Stomach smooth muscle (tissue), 2 donors: ENCODE measurements at regions not wholly inside any gene's neighbourhood (a gene's known extent, or its start where the extent isn't known, plus 50 kb on each side); places are given as distances from the start of the nearest gene placed in this dataset.

ENCODE experiments used
- H3K27ac ChIP-seq: one replicate; pipeline ENCODE4 v1.7.0; 2013; ENCODE audit warnings: mild to moderate bottlenecking, low read length, inconsistent platforms
- H3K27me3 ChIP-seq, 2 donors: one replicate each; pipeline ENCODE4 v1.7.0; 2013; ENCODE audit warnings: low read length in 2 of 2; ENCODE audit not compliant: insufficient read depth in 2 of 2, control insufficient read depth in 1 of 2
- H3K36me3 ChIP-seq, 2 donors: one replicate each; pipeline ENCODE4 v1.7.0; 2013; ENCODE audit warnings: low read length in 2 of 2; ENCODE audit not compliant: control insufficient read depth in 2 of 2, insufficient read depth in 2 of 2
- H3K4me1 ChIP-seq: one replicate; pipeline ENCODE4 v1.7.0; 2013; ENCODE audit warnings: low read length; ENCODE audit not compliant: control insufficient read depth, insufficient read depth
- H3K4me3 ChIP-seq, 2 donors: one replicate each; pipeline ENCODE4 v1.7.0; 2013; ENCODE audit warnings: low read length in 2 of 2
- H3K9ac ChIP-seq, 2 donors: one replicate each; pipeline ENCODE4 v1.7.0; 2013; ENCODE audit warnings: low read length in 2 of 2, mild to moderate bottlenecking in 1 of 2
- H3K9me3 ChIP-seq, 2 donors: one replicate each; pipeline ENCODE4 v1.7.0; 2013; ENCODE audit warnings: low read length in 2 of 2; ENCODE audit not compliant: control insufficient read depth in 2 of 2
- donor health status: healthy.
- donor health status: Pancreatic carcinoma.

- no peak overlapping the region for H3K4me3 ChIP-seq
- H3K9ac ChIP-seq, result no peak overlapping the region
- H3K9me3 ChIP-seq, result no peaks in the 10 kb centered on the region
- H3K27ac ChIP-seq, result no peak overlapping the region
- no peaks in the 10 kb centered on the region for H3K27me3 ChIP-seq
- no peaks in the 10 kb centered on the region for H3K36me3 ChIP-seq
- H3K4me1 ChIP-seq, result peaks cover 3% of the 10 kb centered on the region
Measured at GRCh38 chr4:30912098-30912714, 192.0 kb downstream of the PCDH7 start.

- H3K27me3 ChIP-seq, result no peaks in the 10 kb centered on the region
- H3K9ac ChIP-seq, result no peak overlapping the region
- no peaks in the 10 kb centered on the region for H3K36me3 ChIP-seq
- H3K9me3 ChIP-seq, result no peaks in the 10 kb centered on the region
- peaks cover 3% of the 10 kb centered on the region for H3K4me1 ChIP-seq
- H3K4me3 ChIP-seq, result no peak overlapping the region
- no peak overlapping the region for H3K27ac ChIP-seq
Measured at GRCh38 chr4:30916337-30917274, 196.4 kb downstream of the PCDH7 start.

- no peaks in the 10 kb centered on the region for H3K9me3 ChIP-seq
- no peaks in the 10 kb centered on the region for H3K27me3 ChIP-seq
- H3K27ac ChIP-seq, result no peak overlapping the region
- H3K36me3 ChIP-seq, result no peaks in the 10 kb centered on the region
- no peaks in the 10 kb centered on the region for H3K4me1 ChIP-seq
- no peak overlapping the region for H3K9ac ChIP-seq
- no peak overlapping the region for H3K4me3 ChIP-seq
Measured at GRCh38 chr4:30917946-30918345, 197.8 kb downstream of the PCDH7 start.

GRCh38 chr4:30919458-30919857 lies 199.3 kb downstream of the PCDH7 start:
- H3K9ac ChIP-seq, result no peak overlapping the region
- H3K4me3 ChIP-seq, result no peak overlapping the region
- no peaks in the 10 kb centered on the region for H3K27me3 ChIP-seq
- H3K4me1 ChIP-seq, result no peaks in the 10 kb centered on the region
- H3K9me3 ChIP-seq, result no peaks in the 10 kb centered on the region
- no peak overlapping the region for H3K27ac ChIP-seq
- no peaks in the 10 kb centered on the region for H3K36me3 ChIP-seq

GRCh38 chr4:30920043-30920442 lies 199.9 kb downstream of the PCDH7 start:
- no peaks in the 10 kb centered on the region for H3K27me3 ChIP-seq
- no peaks in the 10 kb centered on the region for H3K9me3 ChIP-seq
- no peaks in the 10 kb centered on the region for H3K36me3 ChIP-seq
- no peak overlapping the region for H3K27ac ChIP-seq
- no peak overlapping the region for H3K4me3 ChIP-seq
- H3K9ac ChIP-seq, result no peak overlapping the region
- no peaks in the 10 kb centered on the region for H3K4me1 ChIP-seq

GRCh38 chr4:30922625-30923024 lies 202.5 kb downstream of the PCDH7 start:
- H3K9me3 ChIP-seq, result no peaks in the 10 kb centered on the region
- no peak overlapping the region for H3K4me3 ChIP-seq
- H3K4me1 ChIP-seq, result no peaks in the 10 kb centered on the region
- no peak overlapping the region for H3K27ac ChIP-seq
- H3K9ac ChIP-seq, result no peak overlapping the region
- no peaks in the 10 kb centered on the region for H3K36me3 ChIP-seq
- no peaks in the 10 kb centered on the region for H3K27me3 ChIP-seq

- no peaks in the 10 kb centered on the region for H3K4me1 ChIP-seq
- H3K4me3 ChIP-seq, result no peak overlapping the region
- no peak overlapping the region for H3K9ac ChIP-seq
- no peak overlapping the region for H3K27ac ChIP-seq
- no peaks in the 10 kb centered on the region for H3K9me3 ChIP-seq
- no peaks in the 10 kb centered on the region for H3K36me3 ChIP-seq
- no peaks in the 10 kb centered on the region for H3K27me3 ChIP-seq
Measured at GRCh38 chr4:30924495-30924894, 204.3 kb downstream of the PCDH7 start.

- Histone ChIP-seq H3K4me3 (no peak overlapping the region), H3K9me3 (no peaks in the 10 kb centered on the region), H3K27ac (no peak overlapping the region), H3K9ac (no peak overlapping the region), H3K27me3 (no peaks in the 10 kb centered on the region), H3K4me1 (no peaks in the 10 kb centered on the region), H3K36me3 (no peaks in the 10 kb centered on the region)
Measured at GRCh38 chr4:30929649-30930048, 209.5 kb downstream of the PCDH7 start.

GRCh38 chr4:30930276-30930675 lies 210.1 kb downstream of the PCDH7 start:
- H3K27ac ChIP-seq, result no peak overlapping the region
- no peak overlapping the region for H3K4me3 ChIP-seq
- H3K9ac ChIP-seq, result no peak overlapping the region
- no peaks in the 10 kb centered on the region for H3K27me3 ChIP-seq
- H3K36me3 ChIP-seq, result no peaks in the 10 kb centered on the region
- H3K4me1 ChIP-seq, result no peaks in the 10 kb centered on the region
- H3K9me3 ChIP-seq, result no peaks in the 10 kb centered on the region

GRCh38 chr4:30932581-30932980 lies 212.4 kb downstream of the PCDH7 start:
- H3K36me3 ChIP-seq, result no peaks in the 10 kb centered on the region

GRCh38 chr4:30939069-30939468 lies 218.9 kb downstream of the PCDH7 start:
- no peak overlapping the region for H3K27ac ChIP-seq
- no peaks in the 10 kb centered on the region for H3K9me3 ChIP-seq
- no peak overlapping the region for H3K9ac ChIP-seq
- no peaks in the 10 kb centered on the region for H3K36me3 ChIP-seq
- H3K4me3 ChIP-seq, result no peak overlapping the region
- no peaks in the 10 kb centered on the region for H3K27me3 ChIP-seq
- H3K4me1 ChIP-seq, result no peaks in the 10 kb centered on the region

More at GRCh38 chr4:30932581-30932980, 212.4 kb downstream of the PCDH7 start:
- no peak overlapping the region for H3K9ac ChIP-seq
- H3K27me3 ChIP-seq, result no peaks in the 10 kb centered on the region
- no peak overlapping the region for H3K27ac ChIP-seq
- H3K4me3 ChIP-seq, result no peak overlapping the region
- no peaks in the 10 kb centered on the region for H3K9me3 ChIP-seq
- H3K4me1 ChIP-seq, result no peaks in the 10 kb centered on the region
